ENCODE measurements at regions not wholly inside any gene's neighbourhood (a gene's known extent, or its start where the extent isn't known, plus 50 kb on each side); places are given as distances from the start of the nearest gene placed in this dataset.

DNA sequence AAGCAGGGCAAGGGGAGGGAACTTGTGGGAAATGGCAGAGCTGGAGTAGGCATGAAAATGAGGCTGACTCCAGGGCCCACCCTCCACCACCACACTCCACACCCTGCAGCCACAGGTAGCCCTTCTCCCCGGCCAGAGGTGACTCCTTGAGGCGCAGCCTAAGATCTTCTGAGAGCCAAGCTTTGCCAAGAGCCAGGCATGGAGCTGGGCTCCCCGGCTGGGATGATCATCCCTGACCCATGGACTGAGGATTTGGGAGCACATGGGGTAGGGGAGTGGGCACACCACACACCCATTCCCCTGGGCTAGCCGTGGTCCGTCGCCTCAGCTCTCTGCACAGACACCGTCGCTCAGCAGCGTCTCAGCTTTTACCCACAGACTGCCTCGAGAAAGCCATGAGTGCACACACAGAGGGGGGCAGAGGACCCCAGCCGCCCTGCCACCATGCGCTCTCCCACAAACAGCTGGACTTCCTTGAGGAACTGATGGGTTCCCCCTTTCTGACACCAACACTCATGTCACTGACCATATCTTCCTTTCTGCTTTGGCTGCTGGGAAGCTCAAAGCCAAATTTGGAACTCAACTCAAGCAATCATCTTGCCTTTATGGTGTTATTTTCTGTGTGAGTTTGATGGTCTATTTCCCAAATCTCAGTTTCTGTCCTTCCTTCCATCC lies 123.6 kb upstream of the RUNX3 start:
- Mint-ChIP-seq H3K36me3 (ENCODE audit: unreplicated experiment) (no peaks in the 10 kb centered on the region), H3K27ac (ENCODE audit: unreplicated experiment) (no peak overlapping the region), H3K4me3 (ENCODE audit: unreplicated experiment) (no peak overlapping the region), H3K9me3 (ENCODE audit: unreplicated experiment) (no peaks in the 10 kb centered on the region), H3K4me1 (ENCODE audit: unreplicated experiment) (no peaks in the 10 kb centered on the region), H3K27me3 (ENCODE audit: unreplicated experiment) (peaks cover 58% of the 10 kb centered on the region)
- no peak for DNase-seq (ENCODE audit: extremely low spot score, unreplicated experiment)
- TF ChIP-seq, protein P1, sequence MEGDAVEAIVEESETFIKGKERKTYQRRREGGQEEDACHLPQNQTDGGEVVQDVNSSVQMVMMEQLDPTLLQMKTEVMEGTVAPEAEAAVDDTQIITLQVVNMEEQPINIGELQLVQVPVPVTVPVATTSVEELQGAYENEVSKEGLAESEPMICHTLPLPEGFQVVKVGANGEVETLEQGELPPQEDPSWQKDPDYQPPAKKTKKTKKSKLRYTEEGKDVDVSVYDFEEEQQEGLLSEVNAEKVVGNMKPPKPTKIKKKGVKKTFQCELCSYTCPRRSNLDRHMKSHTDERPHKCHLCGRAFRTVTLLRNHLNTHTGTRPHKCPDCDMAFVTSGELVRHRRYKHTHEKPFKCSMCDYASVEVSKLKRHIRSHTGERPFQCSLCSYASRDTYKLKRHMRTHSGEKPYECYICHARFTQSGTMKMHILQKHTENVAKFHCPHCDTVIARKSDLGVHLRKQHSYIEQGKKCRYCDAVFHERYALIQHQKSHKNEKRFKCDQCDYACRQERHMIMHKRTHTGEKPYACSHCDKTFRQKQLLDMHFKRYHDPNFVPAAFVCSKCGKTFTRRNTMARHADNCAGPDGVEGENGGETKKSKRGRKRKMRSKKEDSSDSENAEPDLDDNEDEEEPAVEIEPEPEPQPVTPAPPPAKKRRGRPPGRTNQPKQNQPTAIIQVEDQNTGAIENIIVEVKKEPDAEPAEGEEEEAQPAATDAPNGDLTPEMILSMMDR (IDR thresholded peaks at IDR 0.05): no peak

DNA sequence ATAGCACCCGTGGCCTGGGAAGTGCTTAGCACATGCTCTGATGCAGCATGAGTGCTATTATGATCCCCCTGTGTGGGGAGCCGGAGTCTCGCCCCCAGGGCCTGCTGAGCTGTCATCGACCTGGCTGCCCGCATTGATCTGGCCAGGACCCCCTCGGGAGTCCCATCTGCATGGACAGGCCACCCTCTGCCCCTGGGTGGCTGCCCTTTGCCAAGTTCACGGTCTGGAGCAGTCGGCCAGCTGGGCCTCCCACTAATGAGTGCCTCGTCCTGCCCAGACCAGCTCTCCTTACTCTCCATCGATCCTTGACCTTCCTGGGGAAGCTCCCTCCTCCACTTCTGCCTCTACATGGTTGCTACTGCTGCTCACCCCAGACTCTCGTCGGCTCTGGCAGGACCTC lies 121.8 kb upstream of the RUNX3 start:
- Mint-ChIP-seq H3K9me3 (ENCODE audit: unreplicated experiment) (no peaks in the 10 kb centered on the region), H3K4me1 (ENCODE audit: unreplicated experiment) (no peaks in the 10 kb centered on the region), H3K27me3 (ENCODE audit: unreplicated experiment) (peaks cover 58% of the 10 kb centered on the region), H3K4me3 (ENCODE audit: unreplicated experiment) (no peak overlapping the region), H3K27ac (ENCODE audit: unreplicated experiment) (no peak overlapping the region), H3K36me3 (ENCODE audit: unreplicated experiment) (no peaks in the 10 kb centered on the region)
- DNase-seq (ENCODE audit: extremely low spot score, unreplicated experiment): no peak
- TF ChIP-seq, protein P1 (IDR thresholded peaks at IDR 0.05): no peak

DNA sequence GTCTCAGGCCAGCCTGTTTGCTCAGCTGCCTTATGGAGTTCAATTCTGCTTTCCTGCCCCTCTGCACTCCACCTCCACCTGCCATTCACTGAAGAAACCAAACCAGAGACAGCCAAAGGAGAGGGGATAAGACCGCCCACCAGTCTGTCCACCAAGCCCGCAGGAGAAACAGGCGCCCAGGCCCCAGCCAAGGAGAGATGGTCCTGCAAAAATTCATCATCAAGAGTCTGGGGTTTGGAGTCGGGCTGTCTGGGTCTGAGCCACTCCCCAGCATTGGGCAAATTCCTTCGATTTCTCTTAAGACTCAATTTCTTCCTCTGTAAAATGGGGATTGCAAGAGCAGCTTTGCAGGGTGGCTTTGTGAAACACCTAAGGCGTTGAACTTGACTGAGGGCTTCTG lies 121.4 kb upstream of the RUNX3 start:
- Mint-ChIP-seq H3K9me3 (ENCODE audit: unreplicated experiment) (no peaks in the 10 kb centered on the region), H3K4me1 (ENCODE audit: unreplicated experiment) (no peaks in the 10 kb centered on the region), H3K27ac (ENCODE audit: unreplicated experiment) (no peak overlapping the region), H3K27me3 (ENCODE audit: unreplicated experiment) (peaks cover 56% of the 10 kb centered on the region), H3K4me3 (ENCODE audit: unreplicated experiment) (no peak overlapping the region), H3K36me3 (ENCODE audit: unreplicated experiment) (no peaks in the 10 kb centered on the region)
- TF ChIP-seq, protein P1 (IDR thresholded peaks at IDR 0.05): no peak
- no peak for DNase-seq (ENCODE audit: extremely low spot score, unreplicated experiment)

DNA sequence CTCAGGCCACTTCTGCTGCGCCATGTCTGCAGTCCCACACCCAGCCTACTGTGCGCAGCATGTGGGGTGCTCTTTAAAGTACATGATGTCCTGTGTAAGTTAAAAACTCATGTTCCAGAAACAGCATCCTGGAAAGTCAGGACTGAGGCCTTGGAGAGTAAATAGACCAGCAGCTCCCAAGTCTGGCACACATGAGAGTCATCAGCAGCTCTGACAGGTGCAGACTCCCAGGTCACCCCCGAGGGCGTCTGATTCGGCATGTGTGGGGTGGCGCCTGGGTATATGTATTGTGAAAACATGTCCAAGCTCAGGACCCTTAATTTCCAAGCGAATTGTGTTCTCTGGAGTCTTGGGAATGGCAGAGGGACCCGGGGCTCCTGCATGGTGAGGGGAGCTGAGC lies 120.1 kb upstream of the RUNX3 start:
- Mint-ChIP-seq H3K27ac (ENCODE audit: unreplicated experiment) (no peak overlapping the region), H3K4me3 (ENCODE audit: unreplicated experiment) (no peak overlapping the region), H3K4me1 (ENCODE audit: unreplicated experiment) (no peaks in the 10 kb centered on the region), H3K27me3 (ENCODE audit: unreplicated experiment) (peaks cover 53% of the 10 kb centered on the region), H3K36me3 (ENCODE audit: unreplicated experiment) (no peaks in the 10 kb centered on the region), H3K9me3 (ENCODE audit: unreplicated experiment) (no peaks in the 10 kb centered on the region)
- no peak for DNase-seq (ENCODE audit: extremely low spot score, unreplicated experiment)
- TF ChIP-seq, protein P1 (IDR thresholded peaks at IDR 0.05): no peak

DNA sequence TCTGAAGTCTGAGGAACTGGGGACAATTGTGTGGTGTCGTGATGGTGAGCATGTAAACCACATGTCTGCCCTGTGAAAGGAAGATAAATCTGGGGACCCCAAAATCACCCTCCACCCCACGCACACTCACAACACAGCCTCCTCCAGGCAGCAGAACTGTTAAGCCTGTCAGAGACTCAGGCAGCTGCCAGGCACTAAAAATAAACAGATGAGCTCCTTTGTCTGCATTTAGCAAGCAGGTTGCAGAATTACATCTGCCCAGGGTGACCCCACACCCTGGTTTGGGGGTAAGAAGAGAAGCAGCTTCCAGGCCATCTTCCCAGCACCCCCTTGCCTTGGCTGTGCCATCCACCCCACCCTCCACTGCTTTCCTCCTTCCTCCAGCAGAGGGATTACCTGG lies 119.1 kb upstream of the RUNX3 start:
- Mint-ChIP-seq H3K36me3 (ENCODE audit: unreplicated experiment) (no peaks in the 10 kb centered on the region), H3K9me3 (ENCODE audit: unreplicated experiment) (no peaks in the 10 kb centered on the region), H3K4me3 (ENCODE audit: unreplicated experiment) (no peak overlapping the region), H3K27ac (ENCODE audit: unreplicated experiment) (no peak overlapping the region), H3K27me3 (ENCODE audit: unreplicated experiment) (peaks cover 48% of the 10 kb centered on the region), H3K4me1 (ENCODE audit: unreplicated experiment) (no peaks in the 10 kb centered on the region)
- TF ChIP-seq, protein P1 (IDR thresholded peaks at IDR 0.05): no peak
- no peak for DNase-seq (ENCODE audit: extremely low spot score, unreplicated experiment)

Measured in osteocyte (in vitro differentiated cells).